Activated CD4-positive, alpha-beta T cell treated with anti-CD3 and anti-CD28 coated beads, Interleukin-2, amount 50 U/mL, for 1 hour (primary cell): ENCODE measurements at regions not wholly inside any gene's neighbourhood (a gene's known extent, or its start where the extent isn't known, plus 50 kb on each side); places are given as distances from the start of the nearest gene placed in this dataset.

Experiments used
- DNase-seq: peaks from one replicate; pipeline ENCODE4 v3.0.0-alpha.2; 2020

DNA sequence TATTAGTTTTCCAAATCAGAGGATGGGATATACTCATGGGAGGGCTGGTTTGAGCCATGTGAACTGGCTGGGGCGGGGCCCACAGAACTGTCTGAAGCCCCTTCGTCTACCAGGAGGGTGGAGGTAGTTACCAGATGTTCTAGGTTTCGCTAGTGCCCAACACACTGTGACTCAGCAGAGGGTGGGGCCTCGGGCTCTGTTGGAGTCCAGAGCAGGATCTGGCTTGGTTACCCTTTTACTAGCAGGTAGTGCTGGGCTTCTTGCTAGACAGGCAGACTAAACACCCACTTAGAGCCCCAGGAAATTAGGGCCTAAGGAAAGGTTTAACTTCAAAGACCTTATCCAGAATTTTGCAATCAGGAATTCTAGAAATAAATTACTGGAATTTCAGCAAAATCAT is 56.2 kb upstream of the CHRDL1 start:
- DNase-seq = no peak

DNA sequence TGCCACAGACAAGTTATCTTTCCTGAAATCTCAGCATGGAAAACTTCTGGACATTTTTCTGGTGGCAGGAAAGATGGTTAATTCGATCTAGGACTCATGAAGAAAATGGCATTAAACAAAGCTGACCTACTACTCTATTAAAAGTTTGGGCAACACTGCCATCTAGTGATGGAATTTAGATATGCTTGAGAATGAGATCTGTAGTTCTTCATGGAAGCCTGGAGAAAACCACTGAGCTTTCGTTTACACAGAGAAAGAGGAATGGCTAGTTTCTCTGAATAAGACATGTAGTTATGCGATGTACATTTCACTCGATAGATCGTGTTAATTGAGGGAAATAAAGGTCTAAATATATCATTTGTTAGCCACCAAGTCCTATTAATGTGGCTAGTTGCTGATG is 51.7 kb upstream of the CHRDL1 start:
- no peak for DNase-seq

DNA sequence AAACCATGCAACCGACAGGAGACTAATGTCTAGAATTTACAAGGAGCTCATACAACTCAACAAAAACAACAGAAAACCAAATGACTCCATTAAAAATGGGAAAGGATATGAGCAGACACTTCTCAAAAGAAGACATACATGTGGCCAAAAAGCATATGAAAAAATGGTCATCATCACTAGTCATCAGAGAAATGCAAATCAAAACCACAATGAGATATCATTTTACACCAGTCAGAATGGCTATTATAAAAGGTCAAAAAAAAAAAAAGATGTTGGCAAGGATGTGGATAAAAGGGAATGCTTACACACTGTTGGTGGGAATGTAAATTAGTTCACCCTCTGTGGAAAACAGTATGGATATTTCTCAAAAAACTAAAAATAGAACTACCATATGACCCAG is 50.5 kb upstream of the CHRDL1 start:
- no peak for DNase-seq
